Fibroblast of pulmonary artery (primary cell): ENCODE measurements at regions not wholly inside any gene's neighbourhood (a gene's known extent, or its start where the extent isn't known, plus 50 kb on each side); places are given as distances from the start of the nearest gene placed in this dataset.

Experiments used
- DNase-seq: peaks from one replicate; pipeline ENCODE4 v3.0.0-alpha.2; 2010; ENCODE audit warnings: low read depth
- H3K4me3 ChIP-seq: replicated peaks from 2 replicates; pipeline ENCODE4 v1.5.1; 2011; ENCODE audit warnings: low read depth, mild to moderate bottlenecking, control low read depth, low read length, moderate library complexity
- TF ChIP-seq, protein P1 (sequence below): IDR thresholded peaks from 2 replicates; pipeline ENCODE4 v1.5.1; 2011; ENCODE audit warnings: mild to moderate bottlenecking, control low read depth, low read length, inconsistent platforms; ENCODE audit errors: missing control alignments

- DNase-seq, result no peak
- H3K4me3 ChIP-seq, result no peak overlapping the region
- TF ChIP-seq, protein P1, sequence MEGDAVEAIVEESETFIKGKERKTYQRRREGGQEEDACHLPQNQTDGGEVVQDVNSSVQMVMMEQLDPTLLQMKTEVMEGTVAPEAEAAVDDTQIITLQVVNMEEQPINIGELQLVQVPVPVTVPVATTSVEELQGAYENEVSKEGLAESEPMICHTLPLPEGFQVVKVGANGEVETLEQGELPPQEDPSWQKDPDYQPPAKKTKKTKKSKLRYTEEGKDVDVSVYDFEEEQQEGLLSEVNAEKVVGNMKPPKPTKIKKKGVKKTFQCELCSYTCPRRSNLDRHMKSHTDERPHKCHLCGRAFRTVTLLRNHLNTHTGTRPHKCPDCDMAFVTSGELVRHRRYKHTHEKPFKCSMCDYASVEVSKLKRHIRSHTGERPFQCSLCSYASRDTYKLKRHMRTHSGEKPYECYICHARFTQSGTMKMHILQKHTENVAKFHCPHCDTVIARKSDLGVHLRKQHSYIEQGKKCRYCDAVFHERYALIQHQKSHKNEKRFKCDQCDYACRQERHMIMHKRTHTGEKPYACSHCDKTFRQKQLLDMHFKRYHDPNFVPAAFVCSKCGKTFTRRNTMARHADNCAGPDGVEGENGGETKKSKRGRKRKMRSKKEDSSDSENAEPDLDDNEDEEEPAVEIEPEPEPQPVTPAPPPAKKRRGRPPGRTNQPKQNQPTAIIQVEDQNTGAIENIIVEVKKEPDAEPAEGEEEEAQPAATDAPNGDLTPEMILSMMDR, result no peak
These were observed 333.5 kb downstream of the SOX9 start for GRCh38 chr17:72454342-72454741.

- H3K4me3 ChIP-seq, result no peak overlapping the region
- TF ChIP-seq, protein P1, result no peak
- no peak for DNase-seq
These were observed 334.7 kb downstream of the SOX9 start for GRCh38 chr17:72455562-72455961.

DNA sequence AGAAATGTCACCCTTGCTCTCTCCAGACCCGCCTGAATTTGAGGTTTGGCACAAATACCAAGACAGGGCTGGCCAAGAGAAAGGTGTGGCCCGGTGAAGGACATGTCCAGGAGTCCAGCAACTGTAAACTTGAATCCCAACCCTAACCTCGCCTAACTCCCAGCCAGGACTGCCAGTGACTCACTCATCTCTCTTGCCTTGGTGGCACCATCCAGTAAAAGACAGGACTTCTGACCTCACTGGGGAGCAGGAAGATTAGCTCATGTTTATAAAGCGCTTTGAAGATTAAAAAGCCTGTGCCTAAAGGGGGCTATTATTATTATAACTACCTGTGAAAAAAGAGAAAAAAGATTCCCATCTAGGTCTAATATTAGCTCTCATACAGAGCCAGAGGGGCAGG is 335.3 kb downstream of the SOX9 start:
- peak; percentile 31 for DNase-seq
- H3K4me3 ChIP-seq, result no peak overlapping the region
- TF ChIP-seq, protein P1, result no peak

DNA sequence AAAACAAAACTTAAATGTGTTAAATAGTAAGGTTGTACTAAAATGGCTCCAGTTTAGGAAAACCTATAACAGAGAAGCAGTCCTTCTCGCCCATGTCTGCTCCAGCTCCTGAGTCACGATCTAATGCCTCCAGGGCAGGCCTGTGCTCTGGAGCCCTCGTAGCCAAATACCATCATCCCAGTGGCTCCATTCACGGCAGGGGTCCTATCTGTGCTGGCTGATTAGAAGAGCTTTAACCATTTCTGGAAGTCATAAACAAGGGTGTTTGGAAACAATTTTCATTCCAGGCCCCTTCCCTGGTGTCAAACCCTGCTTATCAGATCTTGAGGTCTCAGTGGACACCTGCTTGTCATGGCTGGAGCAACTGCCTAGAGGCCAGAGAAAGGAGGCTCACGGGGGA is 336.9 kb downstream of the SOX9 start:
- TF ChIP-seq, protein P1, result no peak
- H3K4me3 ChIP-seq, result no peak overlapping the region
- no peak for DNase-seq

- no peak overlapping the region for H3K4me3 ChIP-seq
- no peak for DNase-seq
- TF ChIP-seq, protein P1, result no peak
These were observed 337.5 kb downstream of the SOX9 start for GRCh38 chr17:72458301-72458700.

- TF ChIP-seq, protein P1, result no peak
- no peak for DNase-seq
These were observed 339.9 kb downstream of the SOX9 start for GRCh38 chr17:72460711-72461110.

GRCh38 chr17:72461757-72462156 is 340.9 kb downstream of the SOX9 start:
- DNase-seq, result no peak
- TF ChIP-seq, protein P1, result no peak
- no peak overlapping the region for H3K4me3 ChIP-seq

More at GRCh38 chr17:72460711-72461110, 339.9 kb downstream of the SOX9 start:
- no peak overlapping the region for H3K4me3 ChIP-seq
